ENCODE measurements at regions not wholly inside any gene's neighbourhood (a gene's known extent, or its start where the extent isn't known, plus 50 kb on each side); places are given as distances from the start of the nearest gene placed in this dataset.

DNA sequence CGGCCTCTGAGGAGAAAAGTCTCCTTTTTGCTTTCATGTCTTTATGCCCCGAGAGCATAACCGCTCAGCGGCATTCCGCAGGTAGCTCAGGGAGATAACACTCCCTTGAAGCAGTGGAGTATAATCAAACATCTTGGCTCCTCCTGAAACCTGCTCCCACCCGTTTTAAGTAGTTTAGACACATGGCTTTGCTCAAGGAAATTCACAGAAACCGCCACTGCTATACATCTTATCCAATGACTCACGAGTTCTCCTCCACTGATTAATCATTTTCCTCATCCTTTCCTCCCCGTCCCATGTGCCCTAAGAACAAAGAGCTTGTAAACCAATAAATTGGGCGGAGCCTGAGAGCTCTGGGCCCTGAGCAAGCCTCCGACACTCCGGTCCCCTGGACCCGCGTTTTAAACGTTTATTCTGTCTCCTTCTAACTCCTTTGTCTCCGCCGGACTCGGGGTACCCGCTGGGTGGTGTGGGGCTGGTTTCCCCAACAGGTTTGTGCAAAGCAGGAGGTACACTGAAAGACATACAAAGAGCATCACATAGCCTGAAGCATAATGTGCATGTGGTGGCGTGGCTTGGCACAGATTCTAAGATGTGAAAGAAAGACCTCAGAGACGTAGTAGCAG, 401.2 kb downstream of the TLL1 start:
- DNase-seq (ENCODE audit: low spot score), result no peak

- DNase-seq (ENCODE audit: low spot score), result no peak
Measured at GRCh38 chr4:166274775-166275174, 401.7 kb downstream of the TLL1 start.

- no peak for DNase-seq (ENCODE audit: low spot score)
Measured at GRCh38 chr4:166277401-166277800, 404.4 kb downstream of the TLL1 start.

DNA sequence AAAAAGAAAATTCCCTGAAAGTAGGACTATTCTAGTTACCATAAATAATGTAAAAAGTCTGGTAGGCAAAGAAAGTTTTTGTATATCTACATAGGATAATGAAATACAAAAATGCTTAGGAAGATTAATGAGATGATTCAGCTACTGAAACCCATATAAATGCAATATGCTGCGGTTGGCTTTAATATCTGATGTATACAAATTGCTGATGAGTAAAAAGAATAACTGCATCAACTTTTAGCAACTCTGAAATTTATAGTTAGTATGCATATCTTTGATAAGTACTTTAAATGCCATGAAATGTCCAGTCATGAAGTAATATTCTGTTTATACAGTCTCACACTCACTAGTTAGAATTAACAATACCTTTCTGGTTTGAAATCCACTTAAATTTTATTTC, 404.8 kb downstream of the TLL1 start:
- no peak for DNase-seq (ENCODE audit: low spot score)

GRCh38 chr4:166279261-166279660, 406.2 kb downstream of the TLL1 start:
- DNase-seq (ENCODE audit: low spot score), result no peak

GRCh38 chr4:166280642-166281041, 407.6 kb downstream of the TLL1 start:
- no peak for DNase-seq (ENCODE audit: low spot score)

GRCh38 chr4:166282081-166282770, 409.2 kb downstream of the TLL1 start:
- DNase-seq (ENCODE audit: low spot score), result no peak

GRCh38 chr4:166284221-166284620, 411.2 kb downstream of the TLL1 start:
- DNase-seq (ENCODE audit: low spot score), result no peak

- DNase-seq (ENCODE audit: low spot score), result no peak
Measured at GRCh38 chr4:166290426-166290825, 417.4 kb downstream of the TLL1 start.

DNA sequence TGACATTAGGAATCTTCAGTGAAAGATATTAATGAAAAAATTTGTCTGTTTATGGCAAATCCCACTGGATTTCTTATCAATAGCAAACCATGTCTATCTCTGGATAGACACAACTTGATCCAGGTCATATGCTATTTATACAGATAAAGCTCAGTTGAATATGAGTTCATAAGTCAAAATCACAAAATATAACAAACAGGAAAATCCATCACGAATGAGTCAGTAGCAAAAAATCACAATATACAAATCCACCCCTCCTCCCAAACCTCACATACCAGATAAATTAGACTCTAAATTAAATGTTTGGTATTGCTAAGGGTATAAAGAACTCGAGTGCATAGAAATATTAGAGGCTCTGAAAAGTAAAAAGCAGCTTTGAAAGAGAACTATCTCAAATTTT, 420.5 kb downstream of the TLL1 start:
- no peak for DNase-seq (ENCODE audit: low spot score)

DNA sequence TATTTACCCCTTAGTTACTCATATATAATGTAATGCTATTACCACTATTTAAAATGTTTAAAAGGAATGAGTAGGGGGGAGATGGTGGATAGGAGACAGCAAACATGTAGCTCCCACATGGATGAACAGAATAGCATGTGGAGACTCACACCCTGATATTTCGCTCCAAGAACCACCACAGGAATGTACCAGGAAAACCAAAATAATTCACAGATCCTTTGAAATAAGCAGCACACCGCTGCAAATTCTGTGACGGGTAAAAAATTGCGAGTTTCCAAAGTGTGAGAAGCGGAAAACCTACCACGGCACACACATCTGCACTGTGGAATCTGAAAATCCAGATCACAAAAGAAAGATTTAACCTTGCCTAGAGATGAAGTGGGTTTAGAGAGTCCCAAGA, 428.2 kb downstream of the TLL1 start:
- no peak for DNase-seq (ENCODE audit: low spot score)

DNA sequence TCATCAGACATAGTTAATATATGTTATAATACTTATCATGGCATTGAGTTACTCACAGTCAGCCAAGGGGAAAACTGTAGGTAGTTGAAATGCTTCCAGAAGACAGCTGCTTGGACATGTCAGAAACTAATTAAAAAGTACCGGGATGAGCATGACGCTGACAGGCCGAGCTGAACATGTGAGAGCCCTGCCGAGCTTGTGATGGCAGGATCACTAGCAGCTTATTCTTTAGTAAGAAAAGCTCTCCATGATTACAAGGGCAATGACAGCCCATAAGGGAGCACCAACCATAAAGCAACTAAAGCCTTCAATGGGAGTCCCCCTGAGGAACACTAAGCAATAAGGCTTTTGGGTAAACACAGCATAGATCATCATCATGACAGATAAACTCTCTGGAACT, 435.6 kb downstream of the TLL1 start:
- DNase-seq (ENCODE audit: low spot score), result no peak

GRCh38 chr4:166309286-166309685, 436.2 kb downstream of the TLL1 start:
- no peak for DNase-seq (ENCODE audit: low spot score)

- DNase-seq (ENCODE audit: low spot score), result no peak
Measured at GRCh38 chr4:166311169-166311568, 438.1 kb downstream of the TLL1 start.

GRCh38 chr4:166312166-166312565, 439.1 kb downstream of the TLL1 start:
- DNase-seq (ENCODE audit: low spot score), result no peak

DNA sequence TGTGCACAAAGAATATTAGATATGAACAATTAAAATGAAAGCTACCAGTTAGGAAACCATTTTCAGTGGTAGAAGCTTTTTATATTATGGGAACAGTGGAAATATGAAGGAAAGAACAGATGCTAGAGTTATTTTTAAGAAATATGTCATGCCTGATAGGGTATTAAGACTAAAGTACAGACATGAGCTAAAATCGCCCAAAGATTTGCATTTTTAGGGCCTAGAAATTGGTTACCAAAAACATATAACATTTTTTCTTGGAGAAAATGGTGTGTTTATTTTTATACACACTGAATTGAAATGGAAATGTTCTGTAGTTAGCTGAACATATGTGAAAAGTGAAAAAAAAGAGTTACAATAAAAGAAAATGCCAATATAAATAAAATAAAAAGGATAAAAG, 441.9 kb downstream of the TLL1 start:
- no peak for DNase-seq (ENCODE audit: low spot score)

GRCh38 chr4:166315721-166316467, 442.9 kb downstream of the TLL1 start:
- DNase-seq (ENCODE audit: low spot score), result no peak

DNA sequence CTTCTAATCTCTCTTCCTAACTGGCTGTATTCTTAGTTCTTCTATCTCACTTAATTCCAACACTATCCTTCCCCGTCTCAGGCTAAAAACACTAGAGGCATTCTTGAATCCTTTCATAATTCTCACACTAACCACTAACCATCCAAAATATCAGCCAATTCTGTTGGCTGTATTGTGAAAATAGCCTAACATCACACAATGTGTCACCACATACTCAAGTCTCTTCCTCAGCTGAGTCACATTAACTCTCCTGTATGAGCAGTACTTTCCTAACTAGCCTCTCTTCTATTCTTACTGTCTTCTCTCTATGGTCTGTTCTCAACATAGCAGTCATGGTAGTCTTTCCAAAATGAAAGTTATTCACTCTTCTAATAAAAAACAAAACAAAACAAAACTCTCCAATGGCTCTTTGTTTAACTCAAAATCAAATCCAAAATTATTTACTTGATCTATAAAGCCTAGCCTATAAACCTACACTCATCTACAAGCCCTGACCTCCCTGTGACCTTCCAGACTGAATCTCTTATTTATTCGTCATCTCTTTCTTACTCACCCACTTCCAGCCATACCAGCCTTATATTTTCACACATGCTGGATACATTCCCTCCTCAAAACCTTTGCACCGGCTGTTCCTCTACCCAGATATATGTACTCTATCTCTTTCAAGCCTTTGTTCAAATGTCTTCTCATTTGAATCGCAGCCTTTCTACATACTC, 445.9 kb downstream of the TLL1 start:
- DNase-seq (ENCODE audit: low spot score), result no peak

- no peak for DNase-seq (ENCODE audit: low spot score)
Measured at GRCh38 chr4:166323250-166323649, 450.2 kb downstream of the TLL1 start.

DNA sequence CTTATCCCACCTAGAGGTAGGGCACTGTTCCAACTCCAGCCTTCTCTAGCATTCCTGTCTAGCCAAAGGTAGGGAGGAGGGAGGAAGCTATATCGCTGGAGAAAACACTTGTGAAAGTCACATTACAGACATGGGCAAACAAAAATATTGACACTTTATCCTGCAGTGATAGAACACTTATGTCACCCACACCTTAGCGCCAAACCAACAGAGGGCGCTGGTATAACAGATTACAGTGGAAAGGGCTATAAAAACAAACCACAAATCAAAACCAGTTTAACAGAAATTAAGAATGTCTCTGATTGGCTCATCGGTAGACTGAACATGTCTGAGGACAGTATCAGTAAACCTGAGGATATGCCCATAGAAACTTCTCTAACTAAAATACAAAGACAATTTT, 451.3 kb downstream of the TLL1 start:
- DNase-seq (ENCODE audit: low spot score), result peak; percentile 0

- DNase-seq (ENCODE audit: low spot score), result no peak
Measured at GRCh38 chr4:166335256-166335938, 462.4 kb downstream of the TLL1 start.

GRCh38 chr4:166341992-166342391, 469.0 kb downstream of the TLL1 start:
- DNase-seq (ENCODE audit: low spot score), result no peak
